ENCODE measurements at regions not wholly inside any gene's neighbourhood (a gene's known extent, or its start where the extent isn't known, plus 50 kb on each side); places are given as distances from the start of the nearest gene placed in this dataset.
"Not testable (repeated sequence)": the region's sequence is repeated elsewhere in the genome, so short reads cannot be mapped to it uniquely, and the experiment has no call there.

GRCh38 chr7:13631207-13632049 lies 358.0 kb downstream of the ETV1 start:
- DNase-seq, result not testable (repeated sequence)

- no peak for DNase-seq
These were observed 355.6 kb downstream of the ETV1 start for GRCh38 chr7:13633857-13634256.

- DNase-seq, result peak; percentile 2
These were observed 350.1 kb downstream of the ETV1 start for GRCh38 chr7:13639396-13639795.

GRCh38 chr7:13641714-13642113 lies 347.8 kb downstream of the ETV1 start:
- no peak for DNase-seq

- DNase-seq, result no peak
These were observed 338.3 kb downstream of the ETV1 start for GRCh38 chr7:13651167-13651566.

- DNase-seq, result no peak
These were observed 333.1 kb downstream of the ETV1 start for GRCh38 chr7:13656330-13656729.

- no peak for DNase-seq
These were observed 316.2 kb downstream of the ETV1 start for GRCh38 chr7:13673290-13673689.

- DNase-seq, result no peak
These were observed 306.8 kb downstream of the ETV1 start for GRCh38 chr7:13682626-13683025.

GRCh38 chr7:13687500-13687899 lies 302.0 kb downstream of the ETV1 start:
- DNase-seq, result peak; percentile 10

GRCh38 chr7:13692548-13692947 lies 296.9 kb downstream of the ETV1 start:
- no peak for DNase-seq

- no peak for DNase-seq
These were observed 287.2 kb downstream of the ETV1 start for GRCh38 chr7:13702251-13702650.

GRCh38 chr7:13708670-13709069 lies 280.8 kb downstream of the ETV1 start:
- DNase-seq, result no peak

GRCh38 chr7:13713092-13713491 lies 276.4 kb downstream of the ETV1 start:
- no peak for DNase-seq

- DNase-seq, result no peak
These were observed 273.9 kb downstream of the ETV1 start for GRCh38 chr7:13715534-13715933.

GRCh38 chr7:13717031-13717430 lies 272.4 kb downstream of the ETV1 start:
- no peak for DNase-seq

- DNase-seq, result no peak
These were observed 265.1 kb downstream of the ETV1 start for GRCh38 chr7:13724191-13724976.

GRCh38 chr7:13724977-13725566 lies 264.4 kb downstream of the ETV1 start:
- DNase-seq, result no peak

GRCh38 chr7:13725591-13725990 lies 263.9 kb downstream of the ETV1 start:
- no peak for DNase-seq

- no peak for DNase-seq
These were observed 262.2 kb downstream of the ETV1 start for GRCh38 chr7:13727279-13727678.

GRCh38 chr7:13727751-13728150 lies 261.7 kb downstream of the ETV1 start:
- DNase-seq, result no peak

- DNase-seq, result not testable (repeated sequence)
These were observed 261.0 kb downstream of the ETV1 start for GRCh38 chr7:13728430-13728829.

- no peak for DNase-seq
These were observed 257.8 kb downstream of the ETV1 start for GRCh38 chr7:13731643-13732042.

GRCh38 chr7:13737563-13737962 lies 251.9 kb downstream of the ETV1 start:
- DNase-seq, result no peak

GRCh38 chr7:13742126-13742525 lies 247.3 kb downstream of the ETV1 start:
- DNase-seq, result no peak

All from NCI-H1436 (cell line).